ENCODE measurements at regions not wholly inside any gene's neighbourhood (a gene's known extent, or its start where the extent isn't known, plus 50 kb on each side); places are given as distances from the start of the nearest gene placed in this dataset.

DNA sequence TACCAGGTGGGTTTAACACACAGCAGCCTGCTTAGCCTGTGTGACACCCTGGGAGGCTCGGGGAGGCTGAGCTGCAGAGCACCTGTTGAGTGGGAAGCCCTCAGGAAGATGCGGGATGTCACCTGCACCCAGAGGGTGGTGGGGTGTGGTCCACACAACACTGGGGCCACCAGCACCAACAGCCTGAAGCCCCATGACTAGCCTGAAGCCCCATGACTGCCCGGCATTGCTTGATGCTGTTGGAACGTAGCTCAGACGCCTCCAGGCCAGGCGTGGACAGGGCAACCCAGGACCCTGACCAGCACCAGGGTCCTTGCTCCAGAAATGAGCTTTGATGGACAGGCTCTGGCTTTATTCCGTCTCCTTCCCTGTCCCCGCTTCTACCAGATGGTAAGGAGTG lies 76.3 kb upstream of the ZNF469 start:
- H3K79me2 ChIP-seq (ENCODE audit: insufficient read depth, low read length): no peaks in the 10 kb centered on the region
- no peak overlapping the region for H3K9ac ChIP-seq (ENCODE audit: low read depth, low read length)
- H3K4me1 ChIP-seq (ENCODE audit: insufficient read depth, low read length): no peaks in the 10 kb centered on the region
- H3K4me3 ChIP-seq (ENCODE audit: low read depth in 1 of 2, low read length in 2 of 2): no peak overlapping the region
- no peak overlapping the region for H3K27ac ChIP-seq (ENCODE audit: low read length)
- peaks cover 4% of the 10 kb centered on the region for H3K9me3 ChIP-seq (ENCODE audit: insufficient read depth, low read length, severe bottlenecking)
- H3K36me3 ChIP-seq (ENCODE audit: insufficient read depth, low read length): no peaks in the 10 kb centered on the region
- no peak overlapping the region for H3K4me2 ChIP-seq (ENCODE audit: insufficient read depth, low read length)
- no peak overlapping the region for H2AFZ ChIP-seq (ENCODE audit: low read depth, low read length)
- no peak for DNase-seq
- H4K20me1 ChIP-seq (ENCODE audit: insufficient read depth, low read length): no peaks in the 10 kb centered on the region
- TF ChIP-seq, protein P1, sequence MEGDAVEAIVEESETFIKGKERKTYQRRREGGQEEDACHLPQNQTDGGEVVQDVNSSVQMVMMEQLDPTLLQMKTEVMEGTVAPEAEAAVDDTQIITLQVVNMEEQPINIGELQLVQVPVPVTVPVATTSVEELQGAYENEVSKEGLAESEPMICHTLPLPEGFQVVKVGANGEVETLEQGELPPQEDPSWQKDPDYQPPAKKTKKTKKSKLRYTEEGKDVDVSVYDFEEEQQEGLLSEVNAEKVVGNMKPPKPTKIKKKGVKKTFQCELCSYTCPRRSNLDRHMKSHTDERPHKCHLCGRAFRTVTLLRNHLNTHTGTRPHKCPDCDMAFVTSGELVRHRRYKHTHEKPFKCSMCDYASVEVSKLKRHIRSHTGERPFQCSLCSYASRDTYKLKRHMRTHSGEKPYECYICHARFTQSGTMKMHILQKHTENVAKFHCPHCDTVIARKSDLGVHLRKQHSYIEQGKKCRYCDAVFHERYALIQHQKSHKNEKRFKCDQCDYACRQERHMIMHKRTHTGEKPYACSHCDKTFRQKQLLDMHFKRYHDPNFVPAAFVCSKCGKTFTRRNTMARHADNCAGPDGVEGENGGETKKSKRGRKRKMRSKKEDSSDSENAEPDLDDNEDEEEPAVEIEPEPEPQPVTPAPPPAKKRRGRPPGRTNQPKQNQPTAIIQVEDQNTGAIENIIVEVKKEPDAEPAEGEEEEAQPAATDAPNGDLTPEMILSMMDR (IDR thresholded peaks at IDR 0.05; ENCODE audit: borderline replicate concordance, extremely low read depth, low read length, poor library complexity, severe bottlenecking): no peak
- no peak for TF ChIP-seq EZH2 (IDR thresholded peaks at IDR 0.05; ENCODE audit: borderline replicate concordance, low read depth, low read length, severe bottlenecking)
- no peak for ATAC-seq (ENCODE audit: insufficient read depth, low read depth)
- no peaks in the 10 kb centered on the region for H3K27me3 ChIP-seq (ENCODE audit: insufficient read depth, low read length, poor library complexity)

DNA sequence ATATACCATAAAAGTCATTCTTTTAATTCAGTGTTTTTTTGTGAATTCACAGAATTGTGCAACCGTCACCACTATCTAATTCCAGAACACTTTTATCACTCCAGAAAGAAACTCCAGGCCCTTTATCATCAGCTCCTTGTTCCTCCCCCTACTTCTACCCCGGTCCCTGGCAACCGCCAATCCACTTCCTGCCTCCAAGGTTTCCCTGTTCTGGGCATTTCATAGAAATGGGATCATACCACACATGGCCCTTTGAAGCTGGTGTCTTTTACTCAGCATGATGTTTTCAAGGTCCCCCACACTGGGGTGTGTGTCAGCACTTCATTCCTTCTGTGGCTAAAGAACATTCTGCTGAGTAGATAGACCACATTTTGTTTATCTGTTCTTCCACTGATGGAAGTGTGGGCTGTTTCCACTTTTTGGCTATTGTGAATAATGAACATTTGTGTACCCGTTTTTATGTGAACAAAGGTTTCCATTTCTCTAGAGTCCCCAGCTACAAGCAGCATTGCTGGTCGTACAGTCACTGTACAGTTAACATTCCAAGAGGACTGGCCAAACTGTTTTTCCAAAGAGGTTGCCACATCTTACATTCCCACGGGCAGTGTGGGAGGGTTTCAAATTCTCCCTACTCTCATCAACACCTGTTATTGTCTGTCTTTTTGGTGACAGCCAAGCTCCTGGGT lies 75.8 kb upstream of the ZNF469 start:
- no peak overlapping the region for H3K9ac ChIP-seq (ENCODE audit: low read depth, low read length)
- no peak overlapping the region for H3K4me2 ChIP-seq (ENCODE audit: insufficient read depth, low read length)
- TF ChIP-seq, protein P1 (IDR thresholded peaks at IDR 0.05; ENCODE audit: borderline replicate concordance, extremely low read depth, low read length, poor library complexity, severe bottlenecking): no peak
- TF ChIP-seq EZH2 (IDR thresholded peaks at IDR 0.05; ENCODE audit: borderline replicate concordance, low read depth, low read length, severe bottlenecking): no peak
- peaks cover 4% of the 10 kb centered on the region for H3K9me3 ChIP-seq (ENCODE audit: insufficient read depth, low read length, severe bottlenecking)
- no peaks in the 10 kb centered on the region for H3K4me1 ChIP-seq (ENCODE audit: insufficient read depth, low read length)
- H3K27ac ChIP-seq (ENCODE audit: low read length): no peak overlapping the region
- no peak overlapping the region for H3K4me3 ChIP-seq (ENCODE audit: low read depth in 1 of 2, low read length in 2 of 2)
- no peaks in the 10 kb centered on the region for H3K36me3 ChIP-seq (ENCODE audit: insufficient read depth, low read length)
- no peak overlapping the region for H2AFZ ChIP-seq (ENCODE audit: low read depth, low read length)
- H3K27me3 ChIP-seq (ENCODE audit: insufficient read depth, low read length, poor library complexity): no peaks in the 10 kb centered on the region
- DNase-seq (no peak), ATAC-seq (ENCODE audit: insufficient read depth, low read depth) (no peak)
- no peaks in the 10 kb centered on the region for H3K79me2 ChIP-seq (ENCODE audit: insufficient read depth, low read length)
- no peaks in the 10 kb centered on the region for H4K20me1 ChIP-seq (ENCODE audit: insufficient read depth, low read length)

DNA sequence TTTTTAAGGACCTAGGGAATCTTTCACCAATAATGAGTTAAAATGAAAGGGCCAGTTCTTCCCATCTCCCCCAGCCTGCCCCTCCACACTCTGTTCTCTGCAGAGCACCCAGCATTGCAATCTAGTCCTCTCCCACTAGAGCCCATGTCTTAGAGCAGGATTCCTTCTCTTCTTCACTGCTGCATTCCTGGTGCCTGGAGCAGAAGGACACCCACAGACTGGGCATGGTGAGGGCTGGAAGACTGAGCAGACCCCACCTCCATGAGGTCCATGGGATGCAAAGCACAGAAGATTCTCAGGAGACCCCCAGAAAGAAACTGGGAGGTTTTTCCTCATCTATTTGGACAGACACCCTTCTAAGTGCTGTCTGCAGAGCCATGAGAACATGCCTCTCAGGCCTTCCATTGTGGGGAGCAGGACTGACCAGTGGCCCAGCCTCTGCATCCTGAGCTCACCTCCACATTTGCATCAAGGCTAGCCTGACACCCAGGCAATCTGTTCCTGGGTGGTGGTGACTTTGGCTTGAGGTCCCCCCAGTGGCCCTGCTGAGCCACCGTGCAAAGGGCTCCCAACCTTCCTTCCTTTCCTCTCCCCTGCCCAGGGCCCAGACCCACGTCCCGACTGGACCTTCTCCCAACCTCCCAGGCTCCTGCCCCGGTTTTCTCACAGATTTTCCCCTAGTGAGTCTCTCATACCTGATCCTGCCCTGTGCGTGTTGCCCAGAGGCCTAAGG lies 74.2 kb upstream of the ZNF469 start:
- no peaks in the 10 kb centered on the region for H3K79me2 ChIP-seq (ENCODE audit: insufficient read depth, low read length)
- H3K4me3 ChIP-seq (ENCODE audit: low read depth in 1 of 2, low read length in 2 of 2): no peak overlapping the region
- DNase-seq (no peak), ATAC-seq (ENCODE audit: insufficient read depth, low read depth) (no peak)
- no peaks in the 10 kb centered on the region for H3K27me3 ChIP-seq (ENCODE audit: insufficient read depth, low read length, poor library complexity)
- no peaks in the 10 kb centered on the region for H3K4me1 ChIP-seq (ENCODE audit: insufficient read depth, low read length)
- no peak overlapping the region for H3K27ac ChIP-seq (ENCODE audit: low read length)
- H3K9ac ChIP-seq (ENCODE audit: low read depth, low read length): no peak overlapping the region
- H3K4me2 ChIP-seq (ENCODE audit: insufficient read depth, low read length): no peak overlapping the region
- TF ChIP-seq, protein P1 (IDR thresholded peaks at IDR 0.05; ENCODE audit: borderline replicate concordance, extremely low read depth, low read length, poor library complexity, severe bottlenecking): no peak
- TF ChIP-seq EZH2 (IDR thresholded peaks at IDR 0.05; ENCODE audit: borderline replicate concordance, low read depth, low read length, severe bottlenecking): no peak
- H3K36me3 ChIP-seq (ENCODE audit: insufficient read depth, low read length): no peaks in the 10 kb centered on the region
- peaks cover 4% of the 10 kb centered on the region for H3K9me3 ChIP-seq (ENCODE audit: insufficient read depth, low read length, severe bottlenecking)
- H4K20me1 ChIP-seq (ENCODE audit: insufficient read depth, low read length): no peaks in the 10 kb centered on the region
- H2AFZ ChIP-seq (ENCODE audit: low read depth, low read length): no peak overlapping the region
